Esophagus squamous epithelium (tissue), 4 donors: ENCODE measurements at regions not wholly inside any gene's neighbourhood (a gene's known extent, or its start where the extent isn't known, plus 50 kb on each side); places are given as distances from the start of the nearest gene placed in this dataset.

Source experiments
- POLR2A ChIP-seq, 4 donors: fragments of 450-650 bp; IDR thresholded peaks; one replicate each; pipeline ENCODE4 v1.6.1; 2017; ENCODE audit warnings: antibody characterized with exemption in 4 of 4, mild to moderate bottlenecking in 4 of 4, moderate library complexity in 3 of 4
- TF ChIP-seq, protein P1 (sequence below), 6 experiments: fragments of 450-650 bp in 4 of 6; fragments of 200-600 bp in 2 of 6; sonication (generic) in 2 of 6; IDR thresholded peaks; one replicate each; pipeline ENCODE4 v1.5.1; 2016 to 2019; ENCODE audit warnings: antibody characterized with exemption in 6 of 6, mild to moderate bottlenecking in 4 of 6, moderate library complexity in 4 of 6

DNA sequence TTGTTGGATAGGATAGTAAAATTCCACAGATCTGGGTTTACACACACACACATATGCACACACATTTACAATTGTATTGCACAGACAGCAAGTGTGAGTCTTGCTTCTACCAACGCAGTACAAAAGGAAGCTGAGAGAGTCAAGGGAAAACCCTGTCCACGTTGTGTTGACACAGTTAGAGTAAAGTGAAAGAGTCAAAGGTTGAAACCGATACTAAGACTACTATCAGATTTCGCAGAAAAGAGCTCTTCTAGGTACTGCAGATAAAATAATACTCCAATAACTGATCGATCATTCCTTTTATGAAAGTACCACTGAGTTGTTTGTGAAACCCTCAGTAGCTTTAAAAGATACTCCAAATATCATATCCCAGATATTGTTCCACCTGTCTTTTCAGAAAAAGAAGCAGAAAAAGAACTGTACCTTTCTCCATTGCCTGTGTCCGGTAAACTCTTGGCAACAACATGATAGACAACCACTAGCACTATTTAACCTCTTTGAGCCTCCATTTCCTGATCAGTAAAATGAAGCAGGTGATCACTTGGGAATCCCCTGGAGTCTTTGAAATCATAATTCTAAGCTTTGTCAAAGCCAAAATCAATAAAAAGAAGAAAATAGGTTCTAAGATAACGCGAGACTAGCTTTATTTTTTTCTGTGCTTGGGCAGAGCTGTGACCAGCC is 224.6 kb upstream of the FOXN3 start:
- TF ChIP-seq, protein P1, sequence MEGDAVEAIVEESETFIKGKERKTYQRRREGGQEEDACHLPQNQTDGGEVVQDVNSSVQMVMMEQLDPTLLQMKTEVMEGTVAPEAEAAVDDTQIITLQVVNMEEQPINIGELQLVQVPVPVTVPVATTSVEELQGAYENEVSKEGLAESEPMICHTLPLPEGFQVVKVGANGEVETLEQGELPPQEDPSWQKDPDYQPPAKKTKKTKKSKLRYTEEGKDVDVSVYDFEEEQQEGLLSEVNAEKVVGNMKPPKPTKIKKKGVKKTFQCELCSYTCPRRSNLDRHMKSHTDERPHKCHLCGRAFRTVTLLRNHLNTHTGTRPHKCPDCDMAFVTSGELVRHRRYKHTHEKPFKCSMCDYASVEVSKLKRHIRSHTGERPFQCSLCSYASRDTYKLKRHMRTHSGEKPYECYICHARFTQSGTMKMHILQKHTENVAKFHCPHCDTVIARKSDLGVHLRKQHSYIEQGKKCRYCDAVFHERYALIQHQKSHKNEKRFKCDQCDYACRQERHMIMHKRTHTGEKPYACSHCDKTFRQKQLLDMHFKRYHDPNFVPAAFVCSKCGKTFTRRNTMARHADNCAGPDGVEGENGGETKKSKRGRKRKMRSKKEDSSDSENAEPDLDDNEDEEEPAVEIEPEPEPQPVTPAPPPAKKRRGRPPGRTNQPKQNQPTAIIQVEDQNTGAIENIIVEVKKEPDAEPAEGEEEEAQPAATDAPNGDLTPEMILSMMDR (IDR thresholded peaks at IDR 0.05) = no peak
- TF ChIP-seq POLR2A (IDR thresholded peaks at IDR 0.05) = no peak
